ENCODE measurements at regions not wholly inside any gene's neighbourhood (a gene's known extent, or its start where the extent isn't known, plus 50 kb on each side); places are given as distances from the start of the nearest gene placed in this dataset.

- no peak for DNase-seq (ENCODE audit: low read depth)
- H3K4me3 ChIP-seq (ENCODE audit: low read length), result no peak overlapping the region
- no peak for TF ChIP-seq CTCF (conservative IDR thresholded peaks at IDR 0.05; ENCODE audit: low read depth, low read length)
These were observed 134.9 kb upstream of the CEP162 start for GRCh38 chr6:84362193-84362821.

GRCh38 chr6:84361372-84362192 is 134.1 kb upstream of the CEP162 start:
- DNase-seq (ENCODE audit: low read depth), result no peak
- TF ChIP-seq CTCF (conservative IDR thresholded peaks at IDR 0.05; ENCODE audit: low read depth, low read length), result no peak
- H3K4me3 ChIP-seq (ENCODE audit: low read length), result no peak overlapping the region

- no peak for TF ChIP-seq CTCF (conservative IDR thresholded peaks at IDR 0.05; ENCODE audit: low read depth, low read length)
- DNase-seq (ENCODE audit: low read depth), result no peak
- no peak overlapping the region for H3K4me3 ChIP-seq (ENCODE audit: low read length)
These were observed 132.6 kb upstream of the CEP162 start for GRCh38 chr6:84360039-84360438.

- H3K4me3 ChIP-seq (ENCODE audit: low read length), result no peak overlapping the region
- no peak for TF ChIP-seq CTCF (conservative IDR thresholded peaks at IDR 0.05; ENCODE audit: low read depth, low read length)
- no peak for DNase-seq (ENCODE audit: low read depth)
These were observed 131.1 kb upstream of the CEP162 start for GRCh38 chr6:84358581-84358980.

- no peak overlapping the region for H3K4me3 ChIP-seq (ENCODE audit: low read length)
- no peak for DNase-seq (ENCODE audit: low read depth)
- TF ChIP-seq CTCF (conservative IDR thresholded peaks at IDR 0.05; ENCODE audit: low read depth, low read length), result no peak
These were observed 130.2 kb upstream of the CEP162 start for GRCh38 chr6:84357631-84358030.

GRCh38 chr6:84356907-84357306 is 129.5 kb upstream of the CEP162 start:
- no peak overlapping the region for H3K4me3 ChIP-seq (ENCODE audit: low read length)
- no peak for TF ChIP-seq CTCF (conservative IDR thresholded peaks at IDR 0.05; ENCODE audit: low read depth, low read length)
- no peak for DNase-seq (ENCODE audit: low read depth)

All from retinal pigment epithelial cell (primary cell).